Uterus (tissue), 3 donors: ENCODE measurements at regions not wholly inside any gene's neighbourhood (a gene's known extent, or its start where the extent isn't known, plus 50 kb on each side); places are given as distances from the start of the nearest gene placed in this dataset. TPM values are rescaled to one million over a fixed set of nuclear protein-coding genes. Genes with fewer than 3 reads are reported as not detected.

Experiments used
- DNase-seq, 2 donors: peaks; one replicate each; pipeline ENCODE4 v3.0.0-alpha.2; 2019 to 2020
- H3K27ac ChIP-seq, 2 donors: fragments of 200-600 bp; sonication (generic); 1 replicate in 1 of 2; 2 replicates in 1 of 2; pipeline ENCODE4 v1.5.1; 2016 to 2018
- H3K27me3 ChIP-seq, 2 donors: fragments of 200-600 bp; sonication (generic); one replicate each; pipeline ENCODE4 v1.5.1; 2018 to 2019; ENCODE audit warnings: control low read depth in 1 of 2
- H3K36me3 ChIP-seq, 2 donors: fragments of 200-600 bp; sonication (generic); one replicate each; pipeline ENCODE4 v1.5.1; 2019; ENCODE audit warnings: control low read depth in 1 of 2
- H3K4me1 ChIP-seq, 2 donors: fragments of 200-600 bp; sonication (generic); one replicate each; pipeline ENCODE4 v1.5.1; 2018 to 2019; ENCODE audit warnings: control low read depth in 1 of 2
- H3K4me3 ChIP-seq, 2 donors: fragments of 200-600 bp; sonication (generic); 1 replicate in 1 of 2; 2 replicates in 1 of 2; pipeline ENCODE4 v1.5.1; 2018 to 2019; ENCODE audit warnings: mild to moderate bottlenecking in 1 of 2
- H3K9me3 ChIP-seq, 2 donors: fragments of 200-600 bp; sonication (generic); one replicate each; pipeline ENCODE4 v1.5.1; 2019; ENCODE audit warnings: control low read depth in 1 of 2
- CTCF ChIP-seq, 4 experiments: fragments of 200-600 bp in 2 of 4; fragments of 450-650 bp in 2 of 4; sonication (generic) in 2 of 4; IDR thresholded peaks; one replicate each; pipeline ENCODE4 v1.5.1; 2016 to 2019; ENCODE audit warnings: antibody characterized with exemption in 4 of 4, mild to moderate bottlenecking in 2 of 4, moderate library complexity in 1 of 4
- POLR2A ChIP-seq, 2 donors: fragments of 450-650 bp; IDR thresholded peaks; one replicate each; pipeline ENCODE4 v1.6.1; 2016; ENCODE audit warnings: antibody characterized with exemption in 2 of 2, mild to moderate bottlenecking in 1 of 2, moderate library complexity in 1 of 2
- intact Hi-C: fragments of 100-400 bp; cut with DNase I; formaldehyde crosslinking; loops from one replicate; pipeline ENCODE4 v1.15.1; 2023; ENCODE audit warnings: low total_unique reads
- small RNA-seq: library from RNA; depleted of rRNA; stranded (forward); fragments of <200 nt; gene quantifications from one replicate; pipeline ENCODE3, GENCODE V24; 2016
- donor health status: DM: yes; HTN: yes; CAD: no.

GRCh38 chr6:133187657-133188453, 53.3 kb upstream of the EYA4 start:
- H3K4me1 ChIP-seq, result no peaks in the 10 kb centered on the region
- TF ChIP-seq CTCF (IDR thresholded peaks at IDR 0.05) (no peak), POLR2A (IDR thresholded peaks at IDR 0.05) (no peak)
- H3K36me3 ChIP-seq, result peaks cover 0 to 2% of the 10 kb centered on the region in 2 donors
- intact Hi-C loops, result no loop called here
- no peaks in the 10 kb centered on the region for H3K27me3 ChIP-seq
- H3K27ac ChIP-seq, result no peak overlapping the region
- H3K9me3 ChIP-seq, result no peaks in the 10 kb centered on the region
- no peak for DNase-seq
- H3K4me3 ChIP-seq, result no peak overlapping the region

- Histone ChIP-seq H3K27ac (no peak overlapping the region), H3K4me1 (no peaks in the 10 kb centered on the region), H3K36me3 (no peaks in the 10 kb centered on the region), H3K9me3 (no peaks in the 10 kb centered on the region), H3K27me3 (no peaks in the 10 kb centered on the region), H3K4me3 (no peak overlapping the region)
- TF ChIP-seq POLR2A (IDR thresholded peaks at IDR 0.05) (no peak), CTCF (IDR thresholded peaks at IDR 0.05) (no peak)
- no peak for DNase-seq
- intact Hi-C loops, result no loop called here
Measured at GRCh38 chr6:133190912-133191311, 50.2 kb upstream of the EYA4 start.

DNA sequence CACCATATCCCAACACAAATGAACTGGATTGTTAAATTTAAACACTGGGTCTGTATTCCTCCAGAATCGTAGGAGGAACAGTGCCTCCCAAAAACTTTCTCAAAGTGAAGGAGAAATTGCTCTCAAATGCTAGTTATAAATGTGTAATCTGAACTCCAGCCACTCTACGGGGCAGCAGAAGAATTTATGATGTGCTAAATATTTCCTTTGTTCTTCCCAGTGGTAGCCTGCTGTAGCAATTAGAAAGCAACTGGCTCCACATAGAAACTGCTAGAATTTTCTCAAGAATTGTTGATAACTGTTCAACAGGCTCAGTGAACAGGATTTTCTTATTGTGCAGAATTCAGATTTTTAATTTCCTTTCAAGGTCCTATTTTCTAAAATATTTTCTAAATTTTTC, 49.8 kb upstream of the EYA4 start:
- intact Hi-C loops, result no loop called here

More for the DNA sequence above, 49.8 kb upstream of the EYA4 start:
- TF ChIP-seq CTCF (IDR thresholded peaks at IDR 0.05) (no peak), POLR2A (IDR thresholded peaks at IDR 0.05) (no peak)
- H3K4me1 ChIP-seq, result no peaks in the 10 kb centered on the region
- H3K9me3 ChIP-seq, result no peaks in the 10 kb centered on the region
- H3K36me3 ChIP-seq, result no peaks in the 10 kb centered on the region
- DNase-seq, result no peak
- no peaks in the 10 kb centered on the region for H3K27me3 ChIP-seq
- H3K27ac ChIP-seq, result no peak overlapping the region
- no peak overlapping the region for H3K4me3 ChIP-seq

Small RNA genes lying in the stretch of these regions (small RNA-seq; reads per million reads assigned to genes)
- not detected for gene MTCYBP4
